ENCODE measurements at regions not wholly inside any gene's neighbourhood (a gene's known extent, or its start where the extent isn't known, plus 50 kb on each side); places are given as distances from the start of the nearest gene placed in this dataset.

DNA sequence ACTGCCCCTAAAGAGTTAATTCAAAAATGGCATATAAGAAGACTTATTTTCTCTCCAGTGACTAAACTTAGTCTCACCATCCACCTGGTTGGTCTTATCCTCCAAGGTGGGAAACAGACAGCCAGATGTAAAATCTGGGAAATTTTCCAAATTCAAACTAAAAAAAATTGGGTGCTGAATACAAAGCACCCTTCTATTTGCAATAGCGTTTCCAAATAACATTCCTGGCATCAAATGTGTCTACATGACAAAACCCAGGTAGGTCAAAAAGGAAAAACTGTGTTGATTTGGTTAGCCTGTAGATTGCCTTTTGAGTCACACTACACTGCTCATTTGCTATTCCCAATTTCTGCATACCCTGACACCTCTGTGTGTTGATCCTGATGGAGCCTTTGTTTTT is 252.2 kb downstream of the NR2F1-AS1 start:
- Histone ChIP-seq H3K36me3 (ENCODE audit: control insufficient read depth in 1 of 2, insufficient read depth in 2 of 2, low read length in 1 of 2) (no peaks in the 10 kb centered on the region), H3K27me3 (ENCODE audit: control insufficient read depth in 1 of 2, insufficient read depth in 2 of 2, low read length in 1 of 2) (no peaks in the 10 kb centered on the region), H3K4me1 (ENCODE audit: control insufficient read depth in 1 of 2, insufficient read depth in 2 of 2, low read length in 2 of 2) (no peaks in the 10 kb centered on the region), H3K27ac (ENCODE audit: low read depth in 1 of 2, low read length in 2 of 2) (no peak overlapping the region), H3K4me3 (ENCODE audit: low read length in 2 of 2) (no peak overlapping the region), H3K9me3 (ENCODE audit: control insufficient read depth, low read length) (no peaks in the 10 kb centered on the region)
- WGBS, 2 donors = 39 to 48% methylated on average over 1 of the region's 1 CpG
- ATAC-seq (ENCODE audit: low FRiP score) (no peak), DNase-seq (no peak)
- intact Hi-C loops (cut with DNase I) = no loop called here

DNA sequence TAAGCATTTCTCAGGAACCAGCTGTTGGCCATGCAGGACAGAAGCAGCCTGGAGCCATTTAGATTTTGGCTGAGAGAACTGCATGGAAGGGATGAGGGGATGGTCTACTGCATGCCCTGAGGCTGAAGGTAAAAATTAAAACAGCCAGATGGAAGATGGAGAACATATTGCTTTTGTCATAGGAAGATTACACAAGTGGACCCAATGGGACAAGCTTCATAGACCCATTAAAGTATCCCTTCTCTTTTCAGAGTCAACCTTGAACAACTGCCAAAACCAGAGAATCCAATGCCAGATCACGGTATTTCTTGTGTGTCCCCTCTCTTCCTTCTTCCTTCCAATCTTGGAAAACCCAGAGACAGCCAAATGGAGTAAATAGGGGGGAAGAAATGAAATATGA is 253.4 kb downstream of the NR2F1-AS1 start:
- no peak overlapping the region for H3K27ac ChIP-seq (ENCODE audit: low read depth in 1 of 2, low read length in 2 of 2)
- H3K27me3 ChIP-seq (ENCODE audit: control insufficient read depth in 1 of 2, insufficient read depth in 2 of 2, low read length in 1 of 2) = no peaks in the 10 kb centered on the region
- DNase-seq (no peak), ATAC-seq (ENCODE audit: low FRiP score) (no peak)
- intact Hi-C loops (cut with DNase I) = no loop called here
- WGBS, 2 donors = 65 to 70% methylated on average over 1 of the region's 1 CpG
- H3K4me1 ChIP-seq (ENCODE audit: control insufficient read depth in 1 of 2, insufficient read depth in 2 of 2, low read length in 2 of 2) = no peaks in the 10 kb centered on the region
- no peaks in the 10 kb centered on the region for H3K9me3 ChIP-seq (ENCODE audit: control insufficient read depth, low read length)
- no peak overlapping the region for H3K4me3 ChIP-seq (ENCODE audit: low read length in 2 of 2)
- no peaks in the 10 kb centered on the region for H3K36me3 ChIP-seq (ENCODE audit: control insufficient read depth in 1 of 2, insufficient read depth in 2 of 2, low read length in 1 of 2)

DNA sequence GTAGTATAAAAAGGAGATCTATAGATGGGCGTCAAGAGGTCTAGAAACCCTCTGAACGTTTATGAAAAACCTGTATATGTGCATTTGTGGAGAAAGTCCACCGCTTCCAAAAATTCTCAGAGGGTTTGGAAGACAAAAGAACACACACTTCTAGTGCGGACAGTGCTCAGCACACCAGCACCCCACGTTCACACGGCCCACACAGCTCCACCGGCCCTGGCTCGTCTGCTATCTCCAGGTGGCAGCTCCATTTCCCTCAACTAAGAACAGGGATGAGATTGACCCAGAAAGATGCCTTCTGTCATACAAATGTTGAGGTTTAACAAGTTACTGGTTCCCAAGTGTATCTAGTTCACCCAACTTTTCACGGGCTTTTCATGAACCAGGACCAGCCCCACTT is 255.1 kb downstream of the NR2F1-AS1 start:
- DNase-seq = no peak
- H3K36me3 ChIP-seq (ENCODE audit: control insufficient read depth in 1 of 2, insufficient read depth in 2 of 2, low read length in 1 of 2) = no peaks in the 10 kb centered on the region
- intact Hi-C loops (cut with DNase I) = no loop called here
- ATAC-seq (ENCODE audit: low FRiP score) = no peak
- no peak overlapping the region for H3K27ac ChIP-seq (ENCODE audit: low read depth in 1 of 2, low read length in 2 of 2)
- H3K4me1 ChIP-seq (ENCODE audit: control insufficient read depth in 1 of 2, insufficient read depth in 2 of 2, low read length in 2 of 2) = no peaks in the 10 kb centered on the region
- no peaks in the 10 kb centered on the region for H3K9me3 ChIP-seq (ENCODE audit: control insufficient read depth, low read length)
- H3K4me3 ChIP-seq (ENCODE audit: low read length in 2 of 2) = no peak overlapping the region
- H3K27me3 ChIP-seq (ENCODE audit: control insufficient read depth in 1 of 2, insufficient read depth in 2 of 2, low read length in 1 of 2) = no peaks in the 10 kb centered on the region
- WGBS, 2 donors = 94 to 96% methylated on average over 9 of the region's 9 CpGs

DNA sequence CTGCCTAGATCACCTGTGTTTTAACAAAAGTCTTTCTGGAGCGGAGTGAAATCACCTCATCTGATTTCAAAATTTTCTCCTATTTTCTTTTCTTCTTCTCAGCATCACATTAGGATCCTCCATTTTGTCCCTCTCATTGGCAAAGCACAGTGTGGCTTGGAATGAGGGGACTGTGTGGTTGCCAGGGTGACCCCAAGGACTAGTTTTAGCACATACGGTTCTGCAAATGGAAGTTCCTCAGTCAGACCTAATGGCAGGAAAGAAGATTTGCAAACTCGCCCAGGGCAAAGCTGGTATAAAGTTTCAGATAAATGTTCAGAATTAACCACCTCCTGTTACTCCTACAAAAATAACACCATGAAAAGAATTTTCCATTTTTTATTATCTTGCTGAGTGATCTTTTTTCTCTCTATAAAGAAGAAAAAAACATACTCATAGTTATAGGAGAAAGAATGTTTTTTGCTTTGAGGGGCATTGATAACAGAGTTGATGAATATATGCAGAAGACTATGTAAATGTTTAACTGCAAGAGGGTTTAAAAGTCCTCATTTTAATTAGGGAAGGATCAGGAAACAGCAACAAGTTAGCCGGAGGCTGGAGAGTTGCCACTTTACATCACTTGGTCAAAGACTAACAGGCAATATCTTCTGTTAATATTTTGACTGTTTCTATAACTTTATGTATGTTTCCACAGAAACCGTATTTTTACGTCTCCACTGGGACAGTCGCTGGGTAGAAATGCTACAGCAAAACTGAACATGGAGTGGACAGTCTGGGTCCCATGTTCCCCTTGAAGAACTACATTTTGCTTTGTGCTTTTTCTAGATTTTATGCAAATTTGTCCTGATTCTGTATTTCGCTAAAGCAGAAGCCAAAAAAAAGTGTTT is 257.8 kb downstream of the NR2F1-AS1 start:
- Histone ChIP-seq H3K36me3 (ENCODE audit: control insufficient read depth in 1 of 2, insufficient read depth in 2 of 2, low read length in 1 of 2) (no peaks in the 10 kb centered on the region), H3K27ac (ENCODE audit: low read depth in 1 of 2, low read length in 2 of 2) (no peak overlapping the region), H3K27me3 (ENCODE audit: control insufficient read depth in 1 of 2, insufficient read depth in 2 of 2, low read length in 1 of 2) (no peaks in the 10 kb centered on the region), H3K4me1 (ENCODE audit: control insufficient read depth in 1 of 2, insufficient read depth in 2 of 2, low read length in 2 of 2) (no peaks in the 10 kb centered on the region), H3K4me3 (ENCODE audit: low read length in 2 of 2) (no peak overlapping the region), H3K9me3 (ENCODE audit: control insufficient read depth, low read length) (peaks cover 1% of the 10 kb centered on the region)
- intact Hi-C loops (cut with DNase I) = no loop called here
- WGBS, 2 donors = 42 to 49% methylated on average over 8 of the region's 8 CpGs
- DNase-seq = no peak
- ATAC-seq (ENCODE audit: low FRiP score) = no peak

DNA sequence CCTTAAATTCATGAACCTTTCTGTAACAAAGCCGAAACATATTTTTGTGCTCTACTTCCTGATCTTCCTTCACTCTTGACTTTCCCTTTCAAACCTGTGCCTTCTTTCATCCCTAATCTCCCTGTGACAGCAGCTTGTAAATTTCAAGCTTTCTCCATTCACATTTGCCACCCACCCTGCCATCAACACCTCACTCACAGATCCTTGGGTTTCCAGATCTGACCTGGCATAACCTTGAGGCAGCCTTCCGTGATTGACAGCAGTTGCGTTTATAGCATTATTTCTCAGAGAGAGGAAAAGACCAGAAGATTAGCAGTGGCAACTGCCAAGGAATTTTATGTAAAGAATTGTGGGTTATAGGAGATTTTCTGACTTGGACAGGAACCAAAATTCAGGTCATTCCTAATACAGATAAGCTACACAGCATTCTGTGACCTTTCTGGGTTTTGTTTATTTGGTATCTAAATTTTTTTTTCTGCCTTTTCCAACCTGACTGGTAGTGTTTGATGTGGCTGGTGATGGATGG is 260.0 kb downstream of the NR2F1-AS1 start:
- H3K4me3 ChIP-seq (ENCODE audit: low read length in 2 of 2) = no peak overlapping the region
- H3K36me3 ChIP-seq (ENCODE audit: control insufficient read depth in 1 of 2, insufficient read depth in 2 of 2, low read length in 1 of 2) = no peaks in the 10 kb centered on the region
- WGBS, 2 donors = 50 to 52% methylated on average over 3 of the region's 3 CpGs
- no peaks in the 10 kb centered on the region for H3K4me1 ChIP-seq (ENCODE audit: control insufficient read depth in 1 of 2, insufficient read depth in 2 of 2, low read length in 2 of 2)
- ATAC-seq (ENCODE audit: low FRiP score) (no peak), DNase-seq (no peak)
- peaks cover 1% of the 10 kb centered on the region for H3K9me3 ChIP-seq (ENCODE audit: control insufficient read depth, low read length)
- no peaks in the 10 kb centered on the region for H3K27me3 ChIP-seq (ENCODE audit: control insufficient read depth in 1 of 2, insufficient read depth in 2 of 2, low read length in 1 of 2)
- H3K27ac ChIP-seq (ENCODE audit: low read depth in 1 of 2, low read length in 2 of 2) = no peak overlapping the region
- intact Hi-C loops (cut with DNase I) = no loop called here

DNA sequence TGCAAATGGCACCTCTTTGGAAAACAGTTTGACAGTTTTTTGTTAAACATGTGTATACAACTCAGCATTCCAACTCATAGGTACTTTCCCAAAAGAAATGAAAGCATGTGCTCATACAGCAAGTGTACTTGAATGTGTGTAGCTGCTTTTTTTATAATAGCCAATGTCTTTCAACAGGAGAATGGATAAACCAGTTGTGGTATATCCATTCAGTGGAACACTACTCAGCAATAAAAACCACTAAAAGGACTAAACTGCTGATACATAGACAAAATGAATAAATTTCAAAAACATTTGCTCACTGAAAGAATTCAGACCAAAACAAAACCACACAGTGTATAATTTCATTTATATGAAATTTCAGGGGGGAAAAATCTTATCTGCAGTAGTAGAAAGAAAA is 267.3 kb downstream of the NR2F1-AS1 start:
- DNase-seq = no peak
- H3K27ac ChIP-seq (ENCODE audit: low read depth in 1 of 2, low read length in 2 of 2) = no peak overlapping the region
- H3K36me3 ChIP-seq (ENCODE audit: control insufficient read depth in 1 of 2, insufficient read depth in 2 of 2, low read length in 1 of 2) = no peaks in the 10 kb centered on the region
- peaks cover 4% of the 10 kb centered on the region for H3K9me3 ChIP-seq (ENCODE audit: control insufficient read depth, low read length)
- no peaks in the 10 kb centered on the region for H3K27me3 ChIP-seq (ENCODE audit: control insufficient read depth in 1 of 2, insufficient read depth in 2 of 2, low read length in 1 of 2)
- ATAC-seq (ENCODE audit: low FRiP score) = no peak
- H3K4me3 ChIP-seq (ENCODE audit: low read length in 2 of 2) = no peak overlapping the region
- no peaks in the 10 kb centered on the region for H3K4me1 ChIP-seq (ENCODE audit: control insufficient read depth in 1 of 2, insufficient read depth in 2 of 2, low read length in 2 of 2)
- intact Hi-C loops (cut with DNase I) = no loop called here

DNA sequence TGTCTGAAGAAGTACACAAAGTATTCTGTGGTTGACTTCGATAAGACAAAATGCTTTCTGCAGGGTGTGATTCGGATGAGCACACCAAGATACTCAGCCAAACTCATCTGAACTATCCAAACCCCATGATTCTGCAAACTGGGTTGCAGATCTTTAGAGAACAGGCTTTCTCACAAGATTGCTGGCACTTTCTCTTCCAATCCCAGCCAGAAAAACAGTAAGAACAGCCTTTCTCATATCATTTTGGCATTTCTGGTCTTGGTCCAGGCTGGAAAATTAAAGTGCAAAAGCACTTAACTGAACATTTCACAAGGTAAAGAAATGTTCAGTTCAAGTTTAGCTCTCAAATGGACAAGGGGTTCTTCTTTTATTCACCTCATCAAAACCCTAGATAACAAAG is 269.1 kb downstream of the NR2F1-AS1 start:
- ATAC-seq (ENCODE audit: low FRiP score) (no peak), DNase-seq (no peak)
- Histone ChIP-seq H3K27ac (ENCODE audit: low read depth in 1 of 2, low read length in 2 of 2) (no peak overlapping the region), H3K4me1 (ENCODE audit: control insufficient read depth in 1 of 2, insufficient read depth in 2 of 2, low read length in 2 of 2) (no peaks in the 10 kb centered on the region), H3K4me3 (ENCODE audit: low read length in 2 of 2) (no peak overlapping the region), H3K27me3 (ENCODE audit: control insufficient read depth in 1 of 2, insufficient read depth in 2 of 2, low read length in 1 of 2) (no peaks in the 10 kb centered on the region), H3K9me3 (ENCODE audit: control insufficient read depth, low read length) (peaks cover 4% of the 10 kb centered on the region), H3K36me3 (ENCODE audit: control insufficient read depth in 1 of 2, insufficient read depth in 2 of 2, low read length in 1 of 2) (no peaks in the 10 kb centered on the region)
- intact Hi-C loops (cut with DNase I) = no loop called here
- 16 to 18% methylated on average over 2 of the region's 2 CpGs for WGBS, 2 donors

DNA sequence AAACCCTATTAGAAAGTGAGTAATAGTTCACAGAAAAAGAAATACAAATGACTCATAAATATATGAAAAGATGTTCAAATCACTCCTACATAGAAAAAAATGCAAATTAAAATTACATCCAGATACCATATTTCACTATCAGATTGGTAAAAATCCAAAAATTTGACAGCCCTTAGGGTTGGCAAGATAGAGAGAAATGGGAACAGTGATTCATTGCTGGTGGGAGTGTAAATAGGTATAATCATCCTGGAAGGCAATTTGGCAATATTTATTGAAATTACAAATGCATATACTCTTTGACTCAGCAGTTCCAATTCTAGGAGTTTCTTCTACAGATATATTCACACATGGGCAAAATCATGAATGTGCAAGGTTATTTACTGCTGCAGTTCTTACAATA is 273.5 kb downstream of the NR2F1-AS1 start:
- H3K9me3 ChIP-seq (ENCODE audit: control insufficient read depth, low read length) = peaks cover 2% of the 10 kb centered on the region
- ATAC-seq (ENCODE audit: low FRiP score) (no peak), DNase-seq (no peak)
- intact Hi-C loops (cut with DNase I) = no loop called here
- H3K4me3 ChIP-seq (ENCODE audit: low read length in 2 of 2) = no peak overlapping the region
- H3K36me3 ChIP-seq (ENCODE audit: control insufficient read depth in 1 of 2, insufficient read depth in 2 of 2, low read length in 1 of 2) = no peaks in the 10 kb centered on the region
- H3K27me3 ChIP-seq (ENCODE audit: control insufficient read depth in 1 of 2, insufficient read depth in 2 of 2, low read length in 1 of 2) = no peaks in the 10 kb centered on the region
- no peak overlapping the region for H3K27ac ChIP-seq (ENCODE audit: low read depth in 1 of 2, low read length in 2 of 2)
- H3K4me1 ChIP-seq (ENCODE audit: control insufficient read depth in 1 of 2, insufficient read depth in 2 of 2, low read length in 2 of 2) = no peaks in the 10 kb centered on the region

DNA sequence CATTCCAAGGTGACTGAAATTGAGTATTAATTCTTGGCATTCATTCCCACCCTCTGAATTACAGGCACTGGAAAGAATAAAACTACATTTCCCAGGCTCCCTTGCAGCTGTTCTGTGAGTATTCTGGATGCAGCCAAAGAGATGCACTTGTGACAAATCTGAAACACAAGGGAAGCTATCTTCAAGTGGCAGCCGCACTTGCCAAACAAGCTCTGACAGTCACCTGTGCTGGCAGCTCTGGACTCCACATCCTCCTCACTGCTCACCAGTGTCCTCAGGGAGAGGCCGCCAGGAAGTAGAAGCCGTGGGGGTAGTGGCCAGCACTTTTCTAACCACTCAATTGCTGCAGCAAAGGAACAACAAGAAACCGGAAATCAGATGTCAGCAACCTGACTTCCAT is 275.0 kb downstream of the NR2F1-AS1 start:
- ATAC-seq (ENCODE audit: low FRiP score) = no peak
- Histone ChIP-seq H3K4me1 (ENCODE audit: control insufficient read depth in 1 of 2, insufficient read depth in 2 of 2, low read length in 2 of 2) (no peaks in the 10 kb centered on the region), H3K27ac (ENCODE audit: low read depth in 1 of 2, low read length in 2 of 2) (no peak overlapping the region), H3K27me3 (ENCODE audit: control insufficient read depth in 1 of 2, insufficient read depth in 2 of 2, low read length in 1 of 2) (no peaks in the 10 kb centered on the region), H3K36me3 (ENCODE audit: control insufficient read depth in 1 of 2, insufficient read depth in 2 of 2, low read length in 1 of 2) (no peaks in the 10 kb centered on the region), H3K4me3 (ENCODE audit: low read length in 2 of 2) (no peak overlapping the region), H3K9me3 (ENCODE audit: control insufficient read depth, low read length) (no peaks in the 10 kb centered on the region)
- 54 to 65% methylated on average over 4 of the region's 4 CpGs for WGBS, 2 donors
- DNase-seq = no peak
- intact Hi-C loops (cut with DNase I) = no loop called here
